Mammary epithelial cell (primary cell): ENCODE measurements at regions not wholly inside any gene's neighbourhood (a gene's known extent, or its start where the extent isn't known, plus 50 kb on each side); places are given as distances from the start of the nearest gene placed in this dataset.

ENCODE experiments used
- CTCF ChIP-seq, 2 donors: IDR thresholded peaks in 1 of 2; conservative IDR thresholded peaks in 1 of 2; 2 replicates each; pipeline ENCODE4 v1.5.1; 2011 to 2012; ENCODE audit warnings: inconsistent platforms in 2 of 2, low read length in 2 of 2, mild to moderate bottlenecking in 2 of 2, control low read depth in 1 of 2, low read depth in 1 of 2; ENCODE audit not compliant: insufficient read depth in 1 of 2; ENCODE audit errors: extremely low read depth in 1 of 2
- EZH2 ChIP-seq: IDR thresholded peaks from 2 replicates; pipeline ENCODE4 v1.6.1; 2012; ENCODE audit warnings: low read length, inconsistent platforms, borderline replicate concordance

- no peak for TF ChIP-seq CTCF (conservative IDR thresholded peaks at IDR 0.05 in 1 of 2, IDR thresholded peaks at IDR 0.05 in 1 of 2; ENCODE audit: extremely low read depth in 1 of 2, insufficient read depth in 1 of 2, low read depth in 1 of 2, low read length in 2 of 2)
- no peak for TF ChIP-seq EZH2
These were observed 72.9 kb upstream of the C14orf180 start for GRCh38 chr14:104506461-104507253.
